ENCODE measurements at regions not wholly inside any gene's neighbourhood (a gene's known extent, or its start where the extent isn't known, plus 50 kb on each side); places are given as distances from the start of the nearest gene placed in this dataset.
"Not testable (repeated sequence)": the region's sequence is repeated elsewhere in the genome, so short reads cannot be mapped to it uniquely, and the experiment has no call there.

GRCh38 chr15:59830873-59831272, 141.8 kb upstream of the BNIP2 start:
- no peak for DNase-seq (ENCODE audit: low read depth)

- DNase-seq (ENCODE audit: low read depth) = no peak
Observed at GRCh38 chr15:59830098-59830497, 141.0 kb upstream of the BNIP2 start.

DNA sequence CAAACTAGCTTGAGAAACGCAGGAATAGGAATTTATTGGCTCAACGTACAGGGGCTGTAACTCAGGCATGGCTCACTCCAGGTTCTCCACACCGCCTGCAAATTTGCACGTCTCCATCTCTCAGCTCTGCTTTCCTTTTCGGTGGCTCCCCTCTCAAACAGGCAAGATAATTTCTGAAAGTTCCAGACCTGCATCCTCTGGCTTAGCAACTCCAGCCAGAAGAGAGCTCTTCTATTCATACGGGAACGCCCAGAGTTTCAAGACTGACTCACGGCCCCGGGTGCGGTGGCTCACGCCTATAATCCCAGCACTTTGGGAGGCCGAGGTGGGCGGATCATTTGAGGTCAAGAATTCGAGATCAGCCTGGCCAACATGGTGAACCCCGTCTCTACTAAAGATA, 139.7 kb upstream of the BNIP2 start:
- DNase-seq (ENCODE audit: low read depth) = no peak

DNA sequence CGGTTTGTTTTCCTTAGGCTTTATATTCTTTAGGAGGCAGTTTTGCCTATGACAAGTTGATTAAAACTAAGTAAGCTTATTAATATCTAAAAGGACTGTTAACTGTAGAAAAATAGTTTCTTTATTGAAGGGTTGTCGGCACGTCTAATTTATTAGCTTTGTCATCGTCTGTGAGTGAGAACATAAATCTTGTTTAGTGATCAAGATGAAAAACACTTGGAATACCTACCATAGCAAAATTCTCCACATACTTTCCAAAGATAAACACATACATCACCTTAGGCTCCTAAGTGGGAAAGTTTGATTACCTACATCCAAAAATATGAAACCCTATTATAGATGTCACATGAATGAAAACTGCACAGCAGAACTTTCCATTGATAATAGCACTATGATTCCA, 139.1 kb upstream of the BNIP2 start:
- no peak for DNase-seq (ENCODE audit: low read depth)

DNA sequence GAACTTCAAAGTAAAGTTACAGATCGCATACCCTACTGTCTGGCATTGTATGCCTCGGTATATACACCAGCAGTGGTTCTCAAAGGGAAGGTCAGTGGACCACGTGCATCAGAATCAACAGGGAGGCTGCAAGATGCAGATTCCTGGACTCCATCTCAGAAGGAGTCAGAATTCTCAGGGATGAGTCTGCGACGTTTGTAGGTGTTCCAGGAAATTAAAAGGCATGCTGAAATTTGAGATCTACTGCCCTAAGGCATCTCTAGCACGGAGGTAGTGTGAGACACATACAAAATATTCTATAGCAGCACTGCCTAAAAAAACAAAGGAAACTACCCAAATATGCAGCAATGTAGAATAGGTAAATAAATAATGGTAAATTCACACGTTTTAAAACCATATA, 136.8 kb upstream of the BNIP2 start:
- DNase-seq (ENCODE audit: low read depth) = no peak

- DNase-seq (ENCODE audit: low read depth) = no peak
Observed at GRCh38 chr15:59821286-59821685, 132.2 kb upstream of the BNIP2 start.

DNA sequence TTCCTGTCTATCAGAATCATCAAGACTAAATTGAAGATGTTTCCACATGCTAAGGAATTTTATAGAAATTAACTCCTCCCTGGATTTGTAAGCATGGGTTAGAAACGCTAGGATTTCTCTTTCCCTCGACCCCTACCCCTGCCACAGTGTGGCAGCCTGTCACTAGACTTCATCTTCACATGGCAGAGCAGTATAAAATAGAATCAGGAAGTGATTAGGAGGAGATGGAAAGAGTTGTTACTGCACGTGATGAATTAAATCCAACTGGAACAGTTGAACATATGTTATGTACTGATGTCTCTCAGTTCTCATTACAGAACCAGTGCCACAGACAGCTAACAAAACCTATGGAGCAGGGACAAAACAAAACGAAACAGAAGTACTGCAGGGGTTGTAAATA, 130.0 kb upstream of the BNIP2 start:
- no peak for DNase-seq (ENCODE audit: low read depth)

DNA sequence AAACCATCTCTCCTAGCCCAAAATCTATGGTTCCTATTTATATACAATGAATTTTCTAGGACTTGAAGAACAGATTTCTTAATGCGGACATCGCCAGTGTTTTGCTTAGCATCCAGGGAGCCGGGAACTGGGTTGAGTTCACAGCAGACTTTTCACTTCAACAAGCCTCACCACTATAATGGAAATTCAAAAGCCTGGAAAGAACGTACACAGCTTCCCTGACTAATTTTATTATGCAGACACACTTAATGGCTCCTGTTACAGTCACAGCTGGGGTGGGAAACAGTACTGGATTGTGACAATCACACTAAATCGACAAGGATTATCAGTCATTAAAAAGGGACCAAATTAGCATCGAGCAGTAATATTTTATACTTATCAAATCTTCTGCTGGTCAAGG, 129.2 kb upstream of the BNIP2 start:
- DNase-seq (ENCODE audit: low read depth) = no peak

DNA sequence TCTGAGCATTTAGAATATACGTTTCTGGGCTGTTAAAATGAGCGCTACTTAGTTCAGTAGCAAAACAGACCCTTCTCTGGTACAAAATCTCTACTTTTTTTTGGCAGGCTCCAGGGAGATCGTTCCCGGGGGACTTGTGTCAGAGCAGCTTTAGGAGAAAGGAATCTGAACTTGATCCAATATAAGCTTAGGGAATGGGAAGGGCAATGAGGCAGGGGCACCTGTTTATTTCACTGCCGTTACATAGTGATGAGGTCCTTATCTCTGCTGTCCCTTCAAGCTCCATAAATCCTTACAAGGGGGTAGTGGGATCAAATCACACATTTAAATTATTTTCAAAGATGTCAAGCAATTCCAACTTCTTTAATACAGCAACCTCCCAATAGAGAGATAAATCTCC, 128.7 kb upstream of the BNIP2 start:
- no peak for DNase-seq (ENCODE audit: low read depth)

GRCh38 chr15:59817053-59817452, 127.9 kb upstream of the BNIP2 start:
- no peak for DNase-seq (ENCODE audit: low read depth)

DNA sequence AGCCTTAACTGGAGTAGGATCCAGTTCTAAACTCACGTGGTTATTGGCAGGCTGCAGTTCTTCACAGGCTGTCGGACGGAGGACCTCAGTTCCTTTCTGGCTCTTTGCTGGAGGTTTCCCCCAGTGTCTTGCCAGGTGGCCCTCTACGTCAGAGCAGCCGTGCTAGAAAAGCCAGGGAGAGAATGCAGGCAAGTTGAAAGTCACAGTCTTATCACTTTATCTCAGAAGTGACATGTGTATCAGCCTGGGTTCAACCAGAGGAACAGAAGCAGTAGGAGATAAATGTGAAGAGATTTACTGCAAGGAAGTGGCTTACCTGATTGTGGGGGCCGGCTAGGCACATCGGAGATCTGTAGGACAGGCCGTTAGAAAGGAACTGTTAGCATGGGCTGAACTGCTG, 125.3 kb upstream of the BNIP2 start:
- DNase-seq (ENCODE audit: low read depth) = no peak

DNA sequence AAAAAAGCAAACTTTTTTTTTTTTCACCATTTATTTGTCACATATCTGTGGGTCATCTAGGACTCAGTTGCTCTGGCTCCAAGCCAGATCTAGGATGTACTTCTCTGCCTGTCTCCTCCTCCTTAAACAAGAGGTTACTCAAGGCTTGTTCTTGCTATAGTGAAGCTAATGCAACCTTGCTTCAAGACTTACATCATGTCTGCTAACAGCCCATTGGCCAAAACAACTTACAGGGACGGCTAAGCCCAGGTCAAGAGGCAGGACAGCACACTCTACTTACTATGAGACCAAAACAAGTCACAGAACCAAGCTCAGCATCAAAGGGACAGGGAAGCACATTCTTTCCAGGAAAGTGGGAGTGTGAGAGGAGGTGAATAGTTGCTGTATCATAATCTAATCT, 123.8 kb upstream of the BNIP2 start:
- DNase-seq (ENCODE audit: low read depth) = no peak

DNA sequence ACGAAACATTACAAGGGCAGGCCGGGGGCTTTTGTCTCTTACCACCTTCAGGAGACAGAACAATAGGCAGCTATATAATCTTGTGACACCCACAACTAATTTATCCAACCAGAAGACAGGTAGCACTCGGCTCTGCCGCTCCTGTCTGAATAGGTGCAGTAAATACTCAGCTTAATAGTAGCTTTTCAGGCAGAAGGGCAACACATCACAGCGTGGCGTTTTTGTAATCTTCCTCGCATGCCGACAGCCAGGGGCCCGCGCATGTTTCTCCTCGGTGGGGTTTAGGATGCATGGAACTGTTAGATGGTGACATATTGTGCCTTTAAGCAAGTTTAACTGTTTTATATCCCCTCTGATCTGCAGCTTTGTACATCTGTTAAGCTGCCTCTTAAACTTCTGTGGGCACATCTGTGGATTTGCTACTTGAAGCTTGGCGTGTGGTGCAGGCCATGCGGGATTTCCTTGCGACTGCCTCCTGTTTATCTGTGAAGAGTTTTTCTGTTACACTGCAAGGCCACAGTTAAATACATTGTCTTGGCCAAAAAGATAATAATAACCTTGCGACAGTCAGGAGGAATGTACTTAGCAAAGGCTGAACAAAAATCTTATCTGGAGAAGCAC, 123.2 kb upstream of the BNIP2 start:
- no peak for DNase-seq (ENCODE audit: low read depth)

DNA sequence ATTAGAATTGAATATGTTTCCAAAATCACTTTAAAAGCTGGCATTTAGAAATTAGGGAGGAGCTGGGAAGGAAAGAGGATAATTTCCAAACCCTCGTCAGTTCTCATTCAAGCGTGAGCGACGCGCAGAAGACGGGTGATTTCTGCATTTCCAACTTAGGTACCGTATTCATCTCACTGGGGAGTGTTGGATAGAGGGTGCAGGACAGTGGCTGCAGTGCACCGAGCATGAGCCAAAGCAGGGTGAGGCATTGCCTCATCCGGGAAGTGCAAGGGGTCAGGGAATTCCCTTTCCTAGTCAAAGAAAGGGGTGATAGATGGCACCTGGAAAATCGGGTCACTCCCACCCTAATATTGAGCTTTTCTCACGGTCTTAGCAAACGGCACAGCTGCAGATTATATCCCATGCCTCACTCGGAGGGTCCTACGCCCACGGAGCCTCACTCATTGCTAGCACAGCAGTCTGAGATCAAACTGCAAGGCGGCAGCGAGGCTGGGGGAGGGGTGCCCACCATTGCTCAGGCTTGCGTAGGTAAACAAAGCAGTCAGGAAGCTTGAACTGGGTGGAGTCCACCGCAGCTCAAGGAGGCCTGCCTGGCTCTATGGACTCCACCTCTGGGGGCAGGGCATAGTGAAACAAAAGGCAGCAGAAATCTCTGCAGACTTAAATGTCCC, 114.3 kb upstream of the BNIP2 start:
- DNase-seq (ENCODE audit: low read depth) = peak; percentile 62

DNA sequence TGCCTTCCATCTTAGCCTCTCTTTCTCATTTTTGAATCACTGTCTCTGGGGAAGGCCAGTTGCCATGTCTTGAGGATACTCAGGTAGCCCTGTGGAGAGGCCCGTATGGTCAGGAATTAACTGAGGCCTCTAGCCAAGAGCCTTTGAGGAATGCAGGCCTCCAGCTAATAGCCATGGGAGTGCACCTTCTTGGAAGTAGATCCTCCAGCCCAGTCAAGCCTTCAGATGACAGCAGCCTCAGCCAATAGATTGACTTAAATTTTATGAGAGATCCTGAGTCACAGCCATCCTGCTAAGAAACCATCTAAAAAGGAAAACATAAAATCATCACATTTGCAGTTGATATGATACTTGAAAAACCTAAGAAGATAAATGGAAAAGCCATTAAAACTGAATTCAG, 112.5 kb upstream of the BNIP2 start:
- DNase-seq (ENCODE audit: low read depth) = no peak

DNA sequence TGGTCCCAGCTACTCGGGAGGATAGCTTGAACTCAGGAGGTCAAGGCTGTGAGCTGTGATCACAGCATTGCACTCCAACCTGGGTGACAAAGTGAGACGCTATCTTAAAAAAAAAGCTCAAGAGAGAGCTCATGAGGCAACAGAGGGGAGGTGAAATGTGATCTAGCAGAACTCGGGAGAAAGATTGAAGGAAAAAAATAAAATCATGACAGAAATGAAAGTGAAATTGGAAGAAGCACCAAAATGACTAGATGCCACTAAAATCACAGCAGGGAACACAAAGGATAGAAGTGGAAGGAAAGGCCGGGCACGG, 109.4 kb upstream of the BNIP2 start:
- no peak for DNase-seq (ENCODE audit: low read depth)

DNA sequence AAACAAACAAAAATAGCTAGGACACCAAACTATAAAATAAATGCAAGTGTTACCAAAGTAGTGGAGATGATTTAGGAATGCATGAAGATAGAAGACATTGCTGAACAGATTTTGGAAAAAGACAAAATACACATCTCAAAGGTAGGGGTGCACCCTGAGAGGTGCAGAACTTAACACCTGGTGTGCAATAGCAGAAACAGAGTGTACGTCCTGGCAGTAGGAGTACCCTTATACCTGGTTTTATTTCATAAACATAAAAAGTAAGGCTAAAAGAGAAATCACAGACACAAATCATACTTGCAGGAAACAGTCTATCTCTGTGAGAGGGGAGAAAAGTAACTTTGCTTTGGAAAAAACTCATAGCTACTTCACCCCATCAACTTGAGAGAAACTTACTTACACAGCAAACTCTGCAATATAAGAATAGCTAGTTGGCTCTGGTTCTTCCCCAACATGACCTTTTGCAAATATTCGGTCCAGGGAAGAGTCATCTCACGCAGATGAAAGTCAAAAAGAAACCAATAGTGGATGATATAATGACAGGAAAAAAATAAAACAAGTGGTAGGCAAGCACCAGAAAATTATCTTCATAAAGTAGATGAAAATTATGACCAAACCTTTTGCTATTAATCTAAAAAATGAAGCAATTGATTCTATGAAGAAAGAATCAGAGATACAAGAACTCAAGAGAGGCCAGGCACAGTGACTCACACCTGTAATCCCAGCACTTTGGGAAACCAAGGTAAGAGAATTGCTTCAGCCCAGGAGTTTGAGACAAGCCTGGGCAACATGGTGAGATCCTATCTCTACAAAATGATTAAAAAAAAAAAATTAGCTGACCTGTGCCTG, 108.9 kb upstream of the BNIP2 start:
- DNase-seq (ENCODE audit: low read depth) = no peak

GRCh38 chr15:59794229-59794886, 105.2 kb upstream of the BNIP2 start:
- no peak for DNase-seq (ENCODE audit: low read depth)

- DNase-seq (ENCODE audit: low read depth) = peak; percentile 13
Observed at GRCh38 chr15:59792359-59792758, 103.2 kb upstream of the BNIP2 start.

GRCh38 chr15:59791755-59792154, 102.6 kb upstream of the BNIP2 start:
- no peak for DNase-seq (ENCODE audit: low read depth)

DNA sequence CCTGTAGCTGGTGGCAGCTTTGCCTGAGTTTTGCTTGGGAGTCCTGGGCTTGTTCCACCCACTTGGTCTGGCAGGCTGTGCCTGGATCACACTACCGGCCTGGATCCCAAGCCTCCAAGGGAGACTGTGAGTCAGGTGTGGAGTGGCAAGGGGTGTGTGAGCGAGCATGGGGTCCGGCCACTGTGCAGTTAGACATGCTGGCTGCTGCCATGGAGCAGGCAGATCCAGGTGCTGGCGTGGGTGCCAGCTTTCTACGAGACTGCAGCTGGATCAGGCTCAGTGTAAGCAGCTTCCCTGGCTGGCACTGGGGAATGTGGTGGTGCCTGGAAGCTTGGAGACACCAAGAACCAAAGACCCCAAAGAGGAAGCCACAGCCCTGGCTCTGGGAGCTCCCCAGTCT, 102.0 kb upstream of the BNIP2 start:
- no peak for DNase-seq (ENCODE audit: low read depth)

- DNase-seq (ENCODE audit: low read depth) = not testable (repeated sequence)
Observed at GRCh38 chr15:59786466-59786865, 97.3 kb upstream of the BNIP2 start.

DNA sequence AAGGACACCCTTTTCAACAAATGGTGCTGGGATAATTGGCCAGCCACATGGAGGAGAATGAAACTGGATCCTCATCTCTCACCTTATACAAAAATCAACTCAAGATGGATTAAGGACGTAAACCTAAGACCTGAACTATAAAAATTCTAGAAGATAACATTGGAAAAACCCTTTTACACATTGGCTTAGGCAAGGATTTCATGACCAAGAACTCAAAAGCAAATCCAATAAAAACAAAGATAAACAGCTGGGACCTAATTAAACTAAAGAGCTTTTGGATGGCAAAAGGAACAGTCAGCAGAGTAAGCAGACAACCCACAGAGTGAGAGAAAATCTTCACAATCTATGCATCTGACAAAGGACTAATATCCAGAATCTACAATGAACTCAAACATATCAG, 96.9 kb upstream of the BNIP2 start:
- not testable (repeated sequence) for DNase-seq (ENCODE audit: low read depth)
